Upper lobe of left lung (tissue), 6 donors: ENCODE measurements at regions not wholly inside any gene's neighbourhood (a gene's known extent, or its start where the extent isn't known, plus 50 kb on each side); places are given as distances from the start of the nearest gene placed in this dataset.

Source experiments
- ATAC-seq, 2 donors: fragments of 200-7000 bp; cut with Tn5 transposase; one replicate each; pipeline ENCODE4 v1.9.1; 2022; ENCODE audit warnings: mild to moderate bottlenecking in 2 of 2, moderate library complexity in 2 of 2; ENCODE audit not compliant: low FRiP score in 2 of 2
- DNase-seq, 2 donors: peaks; one replicate each; pipeline ENCODE4 v3.0.0-alpha.2; 2019 to 2020
- H3K27ac ChIP-seq, 4 donors: fragments of 200-600 bp; sonication (generic); one replicate each; pipeline ENCODE4 v1.5.1; 2016 to 2019
- H3K27me3 ChIP-seq, 4 donors: fragments of 200-600 bp; sonication (generic); one replicate each; pipeline ENCODE4 v1.5.1; 2017 to 2019
- H3K36me3 ChIP-seq, 4 donors: fragments of 200-600 bp; sonication (generic); one replicate each; pipeline ENCODE4 v1.5.1; 2016 to 2019
- H3K4me1 ChIP-seq, 4 donors: fragments of 200-600 bp; sonication (generic); one replicate each; pipeline ENCODE4 v1.5.1; 2018 to 2019
- H3K4me3 ChIP-seq, 4 donors: fragments of 200-600 bp; sonication (generic); one replicate each; pipeline ENCODE4 v1.5.1; 2017 to 2019; ENCODE audit warnings: mild to moderate bottlenecking in 2 of 4, moderate library complexity in 1 of 4
- H3K9me3 ChIP-seq, 4 donors: fragments of 200-600 bp; sonication (generic); one replicate each; pipeline ENCODE4 v1.5.1; 2018 to 2019
- CTCF ChIP-seq, 6 experiments: fragments of 450-650 bp in 4 of 6; fragments of 200-600 bp in 2 of 6; sonication (generic) in 2 of 6; IDR thresholded peaks; one replicate each; pipeline ENCODE4 v1.5.1; 2016 to 2019; ENCODE audit warnings: antibody characterized with exemption in 6 of 6
- EP300 ChIP-seq, 4 donors: sonication (generic); formaldehyde crosslinking; IDR thresholded peaks; one replicate each; pipeline ENCODE4 v1.5.1; 2017; ENCODE audit warnings: antibody characterized with exemption in 4 of 4, control low read depth in 2 of 4
- POLR2A ChIP-seq, 4 donors: fragments of 450-650 bp; IDR thresholded peaks; one replicate each; pipeline ENCODE4 v1.5.1; 2016 to 2017; ENCODE audit warnings: antibody characterized with exemption in 4 of 4, mild to moderate bottlenecking in 2 of 4
- POLR2AphosphoS5 ChIP-seq, 2 donors: sonication (generic); formaldehyde crosslinking; IDR thresholded peaks; one replicate each; pipeline ENCODE4 v1.5.1; 2017; ENCODE audit warnings: antibody characterized with exemption in 2 of 2
- WGBS, 2 donors: methylation state at CpG; one replicate each; pipeline ENCODE4 v1.1.5; 2017 to 2018; 5-methylcytosine and 5-hydroxymethylcytosine counted together
- donor health status: DM: no; HTN: no; CAD: no; lungs with moderate emphysema.
- donor health status: DM: no; HTN: yes; CAD: no; lungs with severe emphysema.

- H3K4me3 ChIP-seq: no peak overlapping the region
- no peaks in the 10 kb centered on the region for H3K36me3 ChIP-seq
- H3K27ac ChIP-seq: peak overlapping the region in 2 of 4 donors; percentile 8 to 35
- WGBS, 2 donors: 87 to 93% methylated on average over 2 of the region's 2 CpGs
- no peaks in the 10 kb centered on the region for H3K27me3 ChIP-seq
- no peaks in the 10 kb centered on the region for H3K9me3 ChIP-seq
- peaks cover 13 to 35% (median 24%) of the 10 kb centered on the region in 4 donors for H3K4me1 ChIP-seq
- TF ChIP-seq POLR2A (IDR thresholded peaks at IDR 0.05) (no peak), EP300 (IDR thresholded peaks at IDR 0.05) (no peak), POLR2AphosphoS5 (IDR thresholded peaks at IDR 0.05) (no peak), CTCF (IDR thresholded peaks at IDR 0.05) (no peak)
- DNase-seq: no peak
- peak in 1 of 2 donors; percentile 34 for ATAC-seq
Observed at GRCh38 chr11:8757047-8757446, 74.5 kb downstream of the RPL27A start.

- Histone ChIP-seq H3K9me3 (no peaks in the 10 kb centered on the region), H3K4me1 (peaks cover 13 to 35% (median 25%) of the 10 kb centered on the region in 4 donors), H3K27me3 (no peaks in the 10 kb centered on the region), H3K27ac (peak overlapping the region in 1 of 4 donors; percentile 8), H3K4me3 (no peak overlapping the region), H3K36me3 (no peaks in the 10 kb centered on the region)
- DNase-seq: no peak
- TF ChIP-seq EP300 (IDR thresholded peaks at IDR 0.05) (no peak), CTCF (IDR thresholded peaks at IDR 0.05) (no peak), POLR2AphosphoS5 (IDR thresholded peaks at IDR 0.05) (no peak), POLR2A (IDR thresholded peaks at IDR 0.05) (no peak)
- ATAC-seq: no peak
- 62 to 68% methylated on average over 2 of the region's 2 CpGs for WGBS, 2 donors
Observed at GRCh38 chr11:8757533-8757932, 74.9 kb downstream of the RPL27A start.

- H3K27me3 ChIP-seq: no peaks in the 10 kb centered on the region
- no peaks in the 10 kb centered on the region for H3K9me3 ChIP-seq
- H3K4me3 ChIP-seq: no peak overlapping the region
- peaks cover 13 to 35% (median 25%) of the 10 kb centered on the region in 4 donors for H3K4me1 ChIP-seq
- WGBS, 2 donors: 88 to 98% methylated on average over 9 to 11 of the region's 11 CpGs
- TF ChIP-seq CTCF (IDR thresholded peaks at IDR 0.05) (no peak), POLR2A (IDR thresholded peaks at IDR 0.05) (no peak), POLR2AphosphoS5 (IDR thresholded peaks at IDR 0.05) (no peak), EP300 (IDR thresholded peaks at IDR 0.05) (no peak)
- no peaks in the 10 kb centered on the region for H3K36me3 ChIP-seq
- DNase-seq (peak in 1 of 2 donors; percentile 51), ATAC-seq (no peak)
- H3K27ac ChIP-seq: no peak overlapping the region
Observed at GRCh38 chr11:8758619-8759169, 76.1 kb downstream of the RPL27A start.

- no peak for TF ChIP-seq POLR2A (IDR thresholded peaks at IDR 0.05)
- TF ChIP-seq POLR2AphosphoS5 (IDR thresholded peaks at IDR 0.05): no peak
- TF ChIP-seq EP300 (IDR thresholded peaks at IDR 0.05): no peak
- TF ChIP-seq CTCF (IDR thresholded peaks at IDR 0.05): no peak
- Histone ChIP-seq H3K4me1 (peaks cover 13 to 35% (median 25%) of the 10 kb centered on the region in 4 donors), H3K36me3 (no peaks in the 10 kb centered on the region), H3K27ac (peak overlapping the region in 1 of 4 donors; percentile 15), H3K27me3 (no peaks in the 10 kb centered on the region), H3K4me3 (no peak overlapping the region), H3K9me3 (no peaks in the 10 kb centered on the region)
- ATAC-seq: peak in 1 of 2 donors; percentile 20
- DNase-seq: no peak
- WGBS, 2 donors: 69 to 71% methylated on average over 1 of the region's 1 CpG
Observed at GRCh38 chr11:8759634-8760033, 77.0 kb downstream of the RPL27A start.

GRCh38 chr11:8760896-8761295, 78.3 kb downstream of the RPL27A start:
- TF ChIP-seq EP300 (IDR thresholded peaks at IDR 0.05) (no peak), POLR2AphosphoS5 (IDR thresholded peaks at IDR 0.05) (no peak), POLR2A (IDR thresholded peaks at IDR 0.05) (no peak), CTCF (IDR thresholded peaks at IDR 0.05) (no peak)
- H3K27me3 ChIP-seq: no peaks in the 10 kb centered on the region
- no peak overlapping the region for H3K4me3 ChIP-seq
- H3K27ac ChIP-seq: no peak overlapping the region
- DNase-seq: no peak
- ATAC-seq: no peak
- H3K9me3 ChIP-seq: no peaks in the 10 kb centered on the region
- peaks cover 13 to 41% (median 28%) of the 10 kb centered on the region in 4 donors for H3K4me1 ChIP-seq
- H3K36me3 ChIP-seq: no peaks in the 10 kb centered on the region
